B cell (primary cell): ENCODE measurements at regions not wholly inside any gene's neighbourhood (a gene's known extent, or its start where the extent isn't known, plus 50 kb on each side); places are given as distances from the start of the nearest gene placed in this dataset.
"Not testable (repeated sequence)": the region's sequence is repeated elsewhere in the genome, so short reads cannot be mapped to it uniquely, and the experiment has no call there.

ENCODE experiments used
- ATAC-seq: fragments of 200-7000 bp; cut with Tn5 transposase; one replicate; pipeline ENCODE4 v1.10.0; 2021; ENCODE audit warnings: low read depth, mild to moderate bottlenecking, moderate number of reproducible peaks, moderate library complexity
- CTCF ChIA-PET: fragments of 350-600 bp; sonication (Branson Sonifier 250); formaldehyde crosslinking; loops from one replicate; lab custom pipeline; 2021; ENCODE audit warnings: antibody characterized with exemption, inconsistent platforms; lab: Charles Lee
- POLR2A ChIA-PET: fragments of 350-600 bp; sonication (Branson Sonifier 250); formaldehyde crosslinking; loops from one replicate; lab custom pipeline; 2021; ENCODE audit warnings: antibody characterized with exemption; lab: Charles Lee
- DNase-seq: peaks from one replicate; pipeline ENCODE4 v3.0.0; 2013
- H2AFZ ChIP-seq: 2 replicates; pipeline ENCODE4 v1.6.1; 2012; ENCODE audit warnings: mild to moderate bottlenecking, low read depth, low read length; ENCODE audit not compliant: insufficient read depth, poor library complexity, severe bottlenecking
- H3K27ac ChIP-seq, 2 donors: 1 replicate in 1 of 2; 2 replicates in 1 of 2; pipeline ENCODE4 v1.5.1; 2012 to 2013; ENCODE audit warnings: low read length in 2 of 2, mild to moderate bottlenecking in 2 of 2, moderate library complexity in 1 of 2
- H3K27me3 ChIP-seq, 4 experiments: fragments of 200-600 bp in 1 of 4; sonication (generic) in 1 of 4; replicated peaks in 1 of 4; 1 replicate in 2 of 4; 2 replicates in 2 of 4; pipeline versions ENCODE4 v1.6.1 to v1.7.0; 2013 to 2016; ENCODE audit warnings: low read length in 3 of 4, mild to moderate bottlenecking in 2 of 4, mixed read lengths in 1 of 4, moderate library complexity in 1 of 4; ENCODE audit not compliant: insufficient read depth in 4 of 4, control insufficient read depth in 3 of 4; ENCODE audit errors: control extremely low read depth in 1 of 4
- H3K36me3 ChIP-seq, 2 experiments: replicated peaks in 1 of 2; 1 replicate in 1 of 2; 2 replicates in 1 of 2; pipeline versions ENCODE4 v1.6.1 to v1.7.1; 2013; ENCODE audit warnings: low read length in 1 of 2; ENCODE audit not compliant: insufficient read depth in 2 of 2, control insufficient read depth in 1 of 2; ENCODE audit errors: control extremely low read depth in 1 of 2, extremely low read depth in 1 of 2
- H3K4me1 ChIP-seq, 2 donors: fragments of 200-600 bp in 1 of 2; sonication (generic) in 1 of 2; 1 replicate in 1 of 2; 2 replicates in 1 of 2; pipeline versions ENCODE4 v1.5.1 to v1.6.1; 2013 to 2017; ENCODE audit warnings: low read length in 2 of 2; ENCODE audit not compliant: control insufficient read depth in 2 of 2, insufficient read depth in 2 of 2
- H3K4me2 ChIP-seq: replicated peaks from 2 replicates; pipeline ENCODE3; 2012; ENCODE audit warnings: mild to moderate bottlenecking, low read depth, low read length; ENCODE audit not compliant: poor library complexity, severe bottlenecking
- H3K4me3 ChIP-seq, 5 experiments: fragments of 200-600 bp in 1 of 5; sonication (generic) in 1 of 5; 1 replicate in 3 of 5; 2 replicates in 2 of 5; pipeline versions ENCODE4 v1.5.1 to v1.7.0; 2011 to 2016; ENCODE audit warnings: low read length in 4 of 5, mild to moderate bottlenecking in 4 of 5, low read depth in 2 of 5, control low read depth in 1 of 5, moderate library complexity in 1 of 5; ENCODE audit not compliant: insufficient read depth in 1 of 5; ENCODE audit errors: control extremely low read depth in 1 of 5, extremely low read depth in 1 of 5
- H3K79me2 ChIP-seq: fragments of 200-600 bp; sonication (generic); one replicate; pipeline ENCODE4 v1.6.0; 2016; ENCODE audit warnings: low read length; ENCODE audit not compliant: control insufficient read depth, insufficient read depth
- H3K9ac ChIP-seq: fragments of 200-600 bp; sonication (generic); 2 replicates; pipeline ENCODE4 v1.6.1; 2017; ENCODE audit warnings: mild to moderate bottlenecking, low read length, moderate library complexity
- H3K9me3 ChIP-seq, 3 donors: one replicate each; pipeline versions ENCODE4 v1.6.1 to v1.7.1; 2013; ENCODE audit warnings: low read length in 2 of 3; ENCODE audit not compliant: control insufficient read depth in 2 of 3, insufficient read depth in 1 of 3; ENCODE audit errors: control extremely low read depth in 1 of 3
- H4K20me1 ChIP-seq: 2 replicates; pipeline ENCODE4 v1.6.0; 2012; ENCODE audit warnings: mild to moderate bottlenecking, low read length; ENCODE audit not compliant: insufficient read depth, control insufficient read depth, poor library complexity, severe bottlenecking
- H3K27ac Mint-ChIP-seq: one replicate; pipeline ENCODE4 v1.8.0; 2021; ENCODE audit warnings: mixed read lengths
- H3K27me3 Mint-ChIP-seq: one replicate; pipeline ENCODE4 v1.8.0; 2021; ENCODE audit warnings: mixed read lengths
- H3K4me1 Mint-ChIP-seq: one replicate; pipeline ENCODE4 v1.8.0; 2021; ENCODE audit warnings: mixed read lengths
- H3K4me3 Mint-ChIP-seq: one replicate; pipeline ENCODE4 v1.8.0; 2021; ENCODE audit warnings: mixed read lengths
- H3K9me3 Mint-ChIP-seq: one replicate; pipeline ENCODE4 v1.8.0; 2022; ENCODE audit warnings: mixed read lengths; ENCODE audit not compliant: insufficient read depth
- EZH2 ChIP-seq: IDR thresholded peaks from 2 replicates; pipeline ENCODE4 v1.6.1; 2012; ENCODE audit warnings: borderline replicate concordance, low read depth, mild to moderate bottlenecking, moderate library complexity, low read length; ENCODE audit not compliant: insufficient read depth, poor library complexity, severe bottlenecking
- WGBS: methylation state at CpG from one replicate; pipeline ENCODE4 v1.1.5; 2013; ENCODE audit warnings: missing lambda C conversion rate; ENCODE audit not compliant: insufficient coverage; 5-methylcytosine and 5-hydroxymethylcytosine counted together
- intact Hi-C: fragments of 100-400 bp; cut with micrococcal nuclease; formaldehyde crosslinking; loops from one replicate; pipeline ENCODE4 v1.10.0; 2022
- TF ChIP-seq, protein P1 (sequence below): fragments of 200-600 bp; IDR thresholded peaks from one replicate; pipeline ENCODE4 v1.8.0; 2022; ENCODE audit warnings: antibody characterized with exemption, mild to moderate bottlenecking

DNA sequence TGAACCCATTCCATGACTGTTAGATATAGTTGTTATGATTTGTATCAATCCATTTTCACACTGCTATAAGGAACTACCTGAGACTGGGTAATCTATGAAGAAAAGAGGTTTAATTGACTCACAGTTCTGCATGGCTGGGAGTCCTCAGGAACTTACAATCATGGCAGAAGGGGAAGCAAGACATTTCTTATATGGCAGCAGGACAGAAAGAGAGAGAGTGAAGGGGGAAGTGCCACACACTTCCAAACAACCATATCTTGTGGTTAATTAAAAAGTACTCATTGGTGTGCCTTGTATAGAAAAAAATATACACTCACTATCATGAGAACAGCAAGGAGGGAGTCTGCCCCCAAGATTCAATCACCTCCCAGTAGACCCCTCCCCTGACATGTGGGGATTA, 137.6 kb upstream of the NBPF11 start:
- H3K9me3 ChIP-seq: peaks cover 3 to 12% (median 3%) of the 10 kb centered on the region in 3 donors
- H3K27ac Mint-ChIP-seq: no peak overlapping the region

DNA sequence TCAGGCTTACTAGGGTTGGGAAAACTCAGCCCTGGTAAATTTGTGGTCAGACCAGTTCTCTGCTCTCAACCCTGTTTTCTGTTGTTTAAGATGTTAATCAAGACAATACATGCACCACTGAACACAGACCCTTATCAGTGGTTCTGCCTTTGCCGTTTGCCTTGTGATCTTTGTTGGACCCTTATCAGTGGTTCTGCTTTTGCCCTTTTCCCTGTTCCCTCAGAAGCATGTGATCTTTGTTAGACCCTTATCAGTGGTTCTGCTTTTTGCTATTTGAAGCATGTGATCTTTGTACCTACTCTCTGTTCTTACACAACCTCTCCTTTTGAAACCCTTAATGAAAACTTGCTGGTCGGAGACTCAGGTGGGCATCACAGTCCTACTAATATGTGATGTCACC, 133.9 kb upstream of the NBPF11 start:
- H3K27ac ChIP-seq, H3K4me2 ChIP-seq, H3K4me3 ChIP-seq, H3K4me1 Mint-ChIP-seq, H3K27me3 ChIP-seq, H2AFZ ChIP-seq, H3K36me3 ChIP-seq, H3K4me1 ChIP-seq, H3K27ac Mint-ChIP-seq, H3K9ac ChIP-seq, DNase-seq, CTCF ChIA-PET, intact Hi-C loops, H3K4me3 Mint-ChIP-seq, H3K9me3 Mint-ChIP-seq, H3K79me2 ChIP-seq, H4K20me1 ChIP-seq, POLR2A ChIA-PET, ATAC-seq: not testable (repeated sequence)
- H3K9me3 ChIP-seq: peaks cover 3 to 12% (median 3%) of the 10 kb centered on the region in 3 donors
- WGBS: 83% methylated on average over 1 of the region's 2 CpGs
- peaks cover 13% of the 10 kb centered on the region for H3K27me3 Mint-ChIP-seq

More for the DNA sequence above, 137.6 kb upstream of the NBPF11 start:
- no peak overlapping the region for H3K4me2 ChIP-seq
- no peak for TF ChIP-seq EZH2
- TF ChIP-seq, protein P1, sequence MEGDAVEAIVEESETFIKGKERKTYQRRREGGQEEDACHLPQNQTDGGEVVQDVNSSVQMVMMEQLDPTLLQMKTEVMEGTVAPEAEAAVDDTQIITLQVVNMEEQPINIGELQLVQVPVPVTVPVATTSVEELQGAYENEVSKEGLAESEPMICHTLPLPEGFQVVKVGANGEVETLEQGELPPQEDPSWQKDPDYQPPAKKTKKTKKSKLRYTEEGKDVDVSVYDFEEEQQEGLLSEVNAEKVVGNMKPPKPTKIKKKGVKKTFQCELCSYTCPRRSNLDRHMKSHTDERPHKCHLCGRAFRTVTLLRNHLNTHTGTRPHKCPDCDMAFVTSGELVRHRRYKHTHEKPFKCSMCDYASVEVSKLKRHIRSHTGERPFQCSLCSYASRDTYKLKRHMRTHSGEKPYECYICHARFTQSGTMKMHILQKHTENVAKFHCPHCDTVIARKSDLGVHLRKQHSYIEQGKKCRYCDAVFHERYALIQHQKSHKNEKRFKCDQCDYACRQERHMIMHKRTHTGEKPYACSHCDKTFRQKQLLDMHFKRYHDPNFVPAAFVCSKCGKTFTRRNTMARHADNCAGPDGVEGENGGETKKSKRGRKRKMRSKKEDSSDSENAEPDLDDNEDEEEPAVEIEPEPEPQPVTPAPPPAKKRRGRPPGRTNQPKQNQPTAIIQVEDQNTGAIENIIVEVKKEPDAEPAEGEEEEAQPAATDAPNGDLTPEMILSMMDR: no peak
- DNase-seq: no peak
- no peak overlapping the region for H3K4me3 ChIP-seq
- H4K20me1 ChIP-seq: no peaks in the 10 kb centered on the region
- intact Hi-C loops: no loop called here
- Mint-ChIP-seq H3K4me3 (no peak overlapping the region), H3K4me1 (no peaks in the 10 kb centered on the region), H3K9me3 (peaks cover 4% of the 10 kb centered on the region), H3K27me3 (peaks cover 13% of the 10 kb centered on the region)
- CTCF ChIA-PET: no interaction called here
- peaks cover 0 to 3% (median 0%) of the 10 kb centered on the region in 4 experiments for H3K27me3 ChIP-seq
- H2AFZ ChIP-seq: no peak overlapping the region
- H3K9ac ChIP-seq: no peak overlapping the region
- ATAC-seq: no peak
- POLR2A ChIA-PET: no interaction called here
- H3K36me3 ChIP-seq: no peaks in the 10 kb centered on the region
- H3K27ac ChIP-seq: no peak overlapping the region
- no peaks in the 10 kb centered on the region for H3K79me2 ChIP-seq
- H3K4me1 ChIP-seq: no peaks in the 10 kb centered on the region

DNA sequence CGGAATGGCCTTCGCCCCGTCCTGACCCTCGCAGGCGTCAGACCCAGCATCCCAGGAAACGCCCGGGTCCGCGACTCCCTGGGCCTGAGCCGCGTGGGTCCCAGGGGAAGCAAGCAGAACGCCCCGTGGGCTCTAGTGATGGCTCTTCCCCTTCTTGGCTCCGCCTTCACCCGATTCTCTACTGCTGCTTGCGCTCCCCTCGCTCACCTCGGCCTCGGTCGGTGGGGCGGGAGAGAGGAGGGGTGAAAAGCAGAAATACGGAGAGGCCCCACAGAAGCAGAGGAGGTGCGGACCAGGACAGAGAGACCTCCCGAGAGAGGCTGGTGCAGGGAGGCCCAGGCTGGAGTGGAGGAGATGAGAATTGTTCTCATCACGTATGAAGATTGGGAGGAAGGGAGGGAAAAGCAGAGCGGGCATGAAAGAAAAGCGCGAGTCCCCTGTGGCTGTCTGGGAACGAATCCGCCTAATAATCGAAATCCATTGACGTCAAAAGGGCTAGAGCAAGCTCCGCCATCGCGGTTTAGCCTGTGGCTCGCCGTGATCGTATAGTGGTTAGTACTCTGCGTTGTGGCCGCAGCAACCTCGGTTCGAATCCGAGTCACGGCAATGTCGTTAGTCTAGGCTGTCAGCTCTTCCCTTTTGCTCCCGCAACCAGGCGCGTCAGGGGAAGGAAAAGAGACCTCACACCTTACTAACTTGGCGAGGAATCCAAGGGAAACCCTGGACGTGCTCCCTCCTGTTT, 128.9 kb upstream of the NBPF11 start:
- H3K9me3 ChIP-seq, H3K36me3 ChIP-seq, H4K20me1 ChIP-seq, H3K79me2 ChIP-seq, H3K9me3 Mint-ChIP-seq, CTCF ChIA-PET, POLR2A ChIA-PET, H3K4me1 Mint-ChIP-seq, H3K27me3 ChIP-seq, DNase-seq, H3K27ac ChIP-seq: not testable (repeated sequence)
- Histone ChIP-seq H3K9ac (peak overlapping the region; percentile 44), H3K4me2 (peak overlapping the region; percentile 82), H2AFZ (peak overlapping the region; percentile 51), H3K4me1 (peaks cover 3 to 12% of the 10 kb centered on the region in 2 donors), H3K4me3 (peak overlapping the region in 4 of 5 experiments; percentile 36 to 55 (median 54))
- peak; percentile 99 for ATAC-seq
- H3K27me3 Mint-ChIP-seq: peaks cover 24% of the 10 kb centered on the region
- peak overlapping the region; percentile 92 for H3K4me3 Mint-ChIP-seq
- intact Hi-C loops: loop anchor here (5.0 kb wide), 1 partner anchor 51 kb away; no protein-coding TSS in a partner anchor
- H3K27ac Mint-ChIP-seq: peak overlapping the region; percentile 67
- WGBS: no CpG with 5 or more reads among the region's 50 CpGs
